SK-N-DZ (cell line): ENCODE measurements at regions not wholly inside any gene's neighbourhood (a gene's known extent, or its start where the extent isn't known, plus 50 kb on each side); places are given as distances from the start of the nearest gene placed in this dataset.

Experiments used
- DNase-seq: peaks from one replicate; pipeline ENCODE4 v3.0.0-alpha.2; 2015; ENCODE audit warnings: low spot score

DNA sequence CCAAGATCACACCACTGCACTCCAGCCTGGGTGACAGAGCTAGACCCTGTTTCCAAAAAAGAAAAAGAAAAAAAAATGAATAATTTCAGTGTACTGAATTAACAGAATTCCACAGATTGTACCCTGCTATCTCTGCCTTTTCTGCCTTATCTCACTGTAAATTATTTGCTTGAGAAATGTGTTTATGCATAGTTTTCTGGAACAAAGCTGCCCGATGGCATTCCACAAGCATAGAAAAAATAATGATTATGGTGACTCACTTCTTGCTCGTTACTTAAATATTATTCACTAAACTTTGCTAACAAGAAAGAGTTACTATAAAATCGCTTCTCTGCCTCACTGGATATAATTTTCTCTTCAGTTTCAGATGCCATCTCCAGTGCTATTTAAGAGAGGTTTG lies 88.7 kb upstream of the FAM169A start:
- DNase-seq = no peak

GRCh38 chr5:74953937-74954720 lies 87.9 kb upstream of the FAM169A start:
- no peak for DNase-seq

DNA sequence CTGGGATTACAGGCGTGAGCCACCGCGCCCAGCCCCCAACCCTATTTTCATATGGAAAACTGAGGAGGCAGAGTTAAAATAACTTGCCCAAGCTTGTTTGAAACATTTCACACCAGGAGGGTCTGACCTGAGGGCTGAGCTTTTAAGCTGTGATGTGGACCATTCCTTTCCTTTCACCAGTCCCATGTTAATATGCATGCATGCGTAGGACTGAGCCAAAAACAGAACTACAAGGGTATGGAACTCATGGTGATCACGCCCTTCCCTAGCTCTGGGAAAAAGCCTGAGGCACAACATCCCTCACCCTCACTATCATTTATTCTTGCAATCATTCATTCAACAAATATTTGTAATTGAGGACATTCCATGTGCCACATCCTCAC lies 87.4 kb upstream of the FAM169A start:
- DNase-seq = no peak

- no peak for DNase-seq
Observed at GRCh38 chr5:74952406-74952805, 86.2 kb upstream of the FAM169A start.

DNA sequence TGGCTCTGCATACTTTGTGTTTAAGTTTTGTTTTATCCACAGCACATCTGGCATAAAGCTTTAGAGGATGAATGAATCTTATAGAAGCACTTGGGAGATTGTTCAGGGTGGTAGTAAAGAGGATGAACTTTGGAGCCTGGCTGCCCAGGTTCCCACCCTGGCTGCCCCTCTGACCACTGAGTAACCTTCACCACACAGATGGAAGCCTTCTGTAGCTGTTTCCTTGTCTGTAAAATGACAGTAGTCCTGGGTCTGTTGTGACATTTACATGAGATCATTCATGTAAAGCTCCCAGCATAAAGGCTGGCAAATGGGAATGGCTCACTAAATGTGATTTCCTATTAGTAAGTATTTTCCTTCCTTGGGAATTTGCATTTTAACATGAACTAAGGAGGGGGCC lies 85.7 kb upstream of the FAM169A start:
- no peak for DNase-seq

GRCh38 chr5:74950836-74951515 lies 84.8 kb upstream of the FAM169A start:
- DNase-seq = no peak

GRCh38 chr5:74949976-74950375 lies 83.8 kb upstream of the FAM169A start:
- DNase-seq = no peak

- no peak for DNase-seq
Observed at GRCh38 chr5:74948031-74948546, 81.9 kb upstream of the FAM169A start.

GRCh38 chr5:74946471-74946870 lies 80.3 kb upstream of the FAM169A start:
- DNase-seq = no peak

GRCh38 chr5:74945561-74946165 lies 79.5 kb upstream of the FAM169A start:
- DNase-seq = no peak

DNA sequence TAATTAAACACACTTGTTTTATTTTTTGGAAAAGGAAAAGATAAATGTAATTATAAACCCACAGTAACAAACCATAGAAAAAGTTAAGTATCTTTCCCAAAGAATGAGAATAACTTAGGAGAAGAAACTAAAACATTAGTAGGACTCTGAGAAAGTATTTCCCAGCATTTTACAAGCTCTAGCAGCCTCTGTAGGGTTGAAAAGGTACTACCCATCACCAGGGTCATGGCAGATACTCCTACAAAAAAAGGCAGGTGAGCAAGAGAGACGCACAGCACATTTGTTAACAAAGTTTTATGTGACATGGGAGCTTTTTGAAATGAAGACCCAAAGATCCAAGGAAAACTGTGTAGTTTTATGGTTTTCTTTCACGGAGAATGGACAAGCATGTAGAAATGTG lies 77.7 kb upstream of the FAM169A start:
- DNase-seq = no peak

GRCh38 chr5:74942622-74943286 lies 76.6 kb upstream of the FAM169A start:
- no peak for DNase-seq

- DNase-seq = no peak
Observed at GRCh38 chr5:74940782-74941353, 74.7 kb upstream of the FAM169A start.

DNA sequence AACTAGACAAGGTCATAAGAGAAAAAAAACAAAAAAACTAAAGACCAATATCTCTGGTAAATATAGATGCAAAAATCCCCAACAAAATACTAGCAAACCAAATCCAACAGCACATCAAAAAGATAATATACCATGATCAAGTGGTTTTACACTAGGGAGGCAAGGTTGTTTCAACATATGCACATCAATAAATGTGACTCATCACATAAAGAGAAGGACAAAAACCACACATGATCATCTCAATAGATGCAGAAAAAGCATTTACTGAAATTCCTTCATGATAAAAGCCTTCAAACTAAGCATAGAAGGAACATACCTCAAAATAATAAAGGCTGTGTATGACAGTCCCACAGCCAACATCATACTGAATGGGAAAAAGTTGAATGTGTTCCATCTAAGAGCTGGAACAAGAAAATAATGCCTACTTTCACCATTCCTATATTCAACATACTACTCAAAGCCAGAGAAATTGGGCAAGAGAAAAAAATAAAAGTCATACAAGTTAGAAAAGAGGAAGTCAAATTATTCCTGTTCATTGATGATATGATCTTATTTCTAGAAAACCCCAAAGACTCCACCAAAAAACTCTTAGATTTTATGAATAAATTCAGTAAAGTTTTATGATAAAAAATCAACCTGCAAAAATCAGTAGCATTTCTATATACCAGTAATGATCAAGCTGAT lies 72.2 kb upstream of the FAM169A start:
- DNase-seq = no peak

GRCh38 chr5:74935752-74936091 lies 69.5 kb upstream of the FAM169A start:
- no peak for DNase-seq

GRCh38 chr5:74934949-74935751 lies 69.0 kb upstream of the FAM169A start:
- DNase-seq = no peak

- no peak for DNase-seq
Observed at GRCh38 chr5:74927336-74927735, 61.1 kb upstream of the FAM169A start.

GRCh38 chr5:74919487-74919886 lies 53.3 kb upstream of the FAM169A start:
- peak; percentile 59 for DNase-seq

DNA sequence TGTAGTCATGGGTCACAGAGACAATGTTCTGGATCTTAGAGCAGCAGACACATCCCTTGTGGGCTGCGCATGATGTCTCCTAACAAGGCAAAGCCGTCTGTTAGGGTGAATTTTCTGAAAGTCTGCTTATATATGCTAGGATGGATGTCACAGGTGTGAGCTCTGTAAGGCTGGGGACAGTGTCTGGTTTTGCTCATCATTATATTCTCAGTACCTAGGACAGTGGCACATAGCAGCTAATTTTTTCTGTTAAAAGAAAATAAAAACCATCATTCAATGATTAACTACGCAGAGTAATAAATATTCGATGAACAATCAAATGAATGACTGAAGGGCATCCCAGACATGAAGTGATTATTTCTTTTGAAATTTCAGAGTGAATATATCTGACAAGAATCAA lies 52.9 kb upstream of the FAM169A start:
- DNase-seq = no peak

DNA sequence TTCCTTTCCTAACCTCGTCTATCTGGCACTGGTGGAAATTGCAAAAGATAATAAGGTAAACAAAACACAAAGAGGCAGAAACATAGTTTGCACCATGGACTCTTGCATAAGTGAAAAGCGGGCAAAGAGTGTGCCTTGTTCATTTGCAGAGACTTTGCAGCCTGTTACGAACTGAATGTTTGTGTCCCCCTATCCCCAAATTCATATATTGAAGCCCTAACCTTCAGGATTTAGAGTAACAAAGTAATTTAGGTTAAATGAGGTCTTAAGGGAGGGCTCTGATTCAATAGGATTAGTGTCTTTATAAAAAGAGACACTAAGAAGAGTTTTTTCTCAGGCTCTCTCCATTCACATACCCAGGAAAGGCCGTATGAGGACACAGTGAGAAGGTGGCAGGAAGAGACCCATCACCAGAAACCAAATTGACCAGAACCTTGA lies 52.1 kb upstream of the FAM169A start:
- DNase-seq = no peak
